Skin of body (tissue), 1 donor: ENCODE measurements at regions not wholly inside any gene's neighbourhood (a gene's known extent, or its start where the extent isn't known, plus 50 kb on each side); places are given as distances from the start of the nearest gene placed in this dataset.

Experiments
- DNase-seq: peaks from one replicate; lab custom pipeline; 2025; lab: John Stamatoyannopoulos, UW

GRCh38 chr1:80836505-80836904, 964.2 kb upstream of the ADGRL2 start:
- DNase-seq: no peak

- DNase-seq: peak; percentile 80
Observed at GRCh38 chr1:80827666-80828065, 973.1 kb upstream of the ADGRL2 start.

GRCh38 chr1:80825067-80825466, 975.7 kb upstream of the ADGRL2 start:
- no peak for DNase-seq

- peak; percentile 44 for DNase-seq
Observed at GRCh38 chr1:80818211-80818610, 982.5 kb upstream of the ADGRL2 start.

- no peak for DNase-seq
Observed at GRCh38 chr1:80807981-80808380, 992.8 kb upstream of the ADGRL2 start.

- DNase-seq: no peak
Observed at GRCh38 chr1:80806431-80806830, 994.3 kb upstream of the ADGRL2 start.

- DNase-seq: no peak
Observed at GRCh38 chr1:80801695-80802094, 999.0 kb upstream of the ADGRL2 start.

GRCh38 chr1:80799457-80799856, 1001.3 kb upstream of the ADGRL2 start:
- no peak for DNase-seq

GRCh38 chr1:80779275-80779674, 1021.5 kb upstream of the ADGRL2 start:
- no peak for DNase-seq

- no peak for DNase-seq
Observed at GRCh38 chr1:80778094-80778840, 1022.5 kb upstream of the ADGRL2 start.

GRCh38 chr1:80776266-80776665, 1024.5 kb upstream of the ADGRL2 start:
- DNase-seq: no peak

- DNase-seq: no peak
Observed at GRCh38 chr1:80769208-80769750, 1031.5 kb upstream of the ADGRL2 start.

- DNase-seq: no peak
Observed at GRCh38 chr1:80767711-80768110, 1033.0 kb upstream of the ADGRL2 start.

GRCh38 chr1:80759354-80759753, 1041.4 kb upstream of the ADGRL2 start:
- DNase-seq: no peak

- no peak for DNase-seq
Observed at GRCh38 chr1:80755944-80756343, 1044.8 kb upstream of the ADGRL2 start.

GRCh38 chr1:80751204-80751603, 1049.5 kb upstream of the ADGRL2 start:
- no peak for DNase-seq

GRCh38 chr1:80731241-80731894, 1069.4 kb upstream of the ADGRL2 start:
- DNase-seq: no peak

GRCh38 chr1:80722611-80723010, 1078.1 kb upstream of the ADGRL2 start:
- DNase-seq: no peak

- no peak for DNase-seq
Observed at GRCh38 chr1:80706526-80706925, 1094.2 kb upstream of the ADGRL2 start.

GRCh38 chr1:80678438-80678837, 1122.3 kb upstream of the ADGRL2 start:
- DNase-seq: no peak

GRCh38 chr1:80675454-80675853, 1125.3 kb upstream of the ADGRL2 start:
- no peak for DNase-seq

- no peak for DNase-seq
Observed at GRCh38 chr1:80673935-80674597, 1126.7 kb upstream of the ADGRL2 start.
